GM19324 (cell line): ENCODE measurements at regions not wholly inside any gene's neighbourhood (a gene's known extent, or its start where the extent isn't known, plus 50 kb on each side); places are given as distances from the start of the nearest gene placed in this dataset.

Experiments used
- ATAC-seq: cut with Tn5 transposase; IDR thresholded peaks from one replicate; pipeline ENCODE4 v1.9.1; 2021; ENCODE audit warnings: mild to moderate bottlenecking, moderate library complexity; ENCODE audit not compliant: unreplicated experiment, low FRiP score

DNA sequence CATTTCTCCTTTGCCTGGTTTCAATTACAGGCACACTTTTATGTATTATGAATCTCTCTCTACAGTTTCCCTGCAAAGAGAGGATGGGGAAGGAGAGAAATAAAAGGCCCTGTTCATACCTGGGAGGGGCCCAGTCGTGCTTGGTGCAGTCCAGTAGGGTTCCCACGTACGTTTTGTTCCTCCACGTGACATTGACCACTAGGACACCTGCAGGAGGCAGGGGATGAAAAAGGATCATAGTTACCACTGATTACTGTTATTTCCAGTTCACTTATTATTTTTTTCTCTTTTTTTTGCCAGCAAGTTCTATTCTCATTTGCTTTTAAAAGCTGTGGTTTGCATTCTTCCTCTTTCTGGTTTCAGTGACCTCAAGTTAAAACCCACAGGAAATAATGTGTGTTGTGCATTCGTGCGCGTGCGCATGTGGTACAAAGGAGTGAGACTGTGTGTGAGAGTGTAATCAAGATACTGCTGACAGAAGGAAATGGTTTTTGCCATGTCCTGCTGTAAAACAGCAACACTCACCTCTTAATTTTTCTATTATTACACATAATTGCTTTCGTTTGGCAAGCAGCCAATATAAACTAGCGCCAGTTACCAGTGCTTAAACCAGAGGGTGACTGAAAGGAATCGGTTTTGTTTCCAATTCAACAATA lies 96.8 kb downstream of the ZNF608 start:
- ATAC-seq = peak; percentile 85

DNA sequence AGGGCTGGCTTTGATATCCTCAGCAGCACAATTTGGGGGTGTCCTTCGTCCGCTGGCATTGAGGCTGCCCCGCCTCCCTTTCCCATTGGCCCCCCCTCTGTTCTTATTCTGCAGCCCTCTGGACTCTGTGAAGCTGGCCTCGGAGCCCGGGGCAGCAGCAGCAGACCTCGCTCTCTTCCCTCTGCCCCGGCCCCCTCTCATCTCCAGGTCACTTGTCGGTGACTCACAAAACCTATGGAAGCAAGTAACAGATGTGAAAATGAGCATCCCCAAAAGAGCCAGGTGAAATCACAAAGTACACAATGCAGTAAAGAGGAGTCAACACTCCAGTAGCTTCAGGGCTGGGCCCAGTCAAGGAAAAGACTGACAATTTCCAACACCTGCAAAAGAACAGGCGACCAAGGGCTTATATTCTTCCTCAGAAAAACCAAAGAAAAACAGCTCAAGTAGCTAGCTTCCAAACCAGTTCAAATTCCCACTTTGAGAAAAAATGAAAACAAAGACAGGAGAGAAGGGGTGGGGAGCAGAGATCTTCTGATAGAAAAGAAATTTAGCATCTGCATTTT lies 97.5 kb downstream of the ZNF608 start:
- no peak for ATAC-seq

DNA sequence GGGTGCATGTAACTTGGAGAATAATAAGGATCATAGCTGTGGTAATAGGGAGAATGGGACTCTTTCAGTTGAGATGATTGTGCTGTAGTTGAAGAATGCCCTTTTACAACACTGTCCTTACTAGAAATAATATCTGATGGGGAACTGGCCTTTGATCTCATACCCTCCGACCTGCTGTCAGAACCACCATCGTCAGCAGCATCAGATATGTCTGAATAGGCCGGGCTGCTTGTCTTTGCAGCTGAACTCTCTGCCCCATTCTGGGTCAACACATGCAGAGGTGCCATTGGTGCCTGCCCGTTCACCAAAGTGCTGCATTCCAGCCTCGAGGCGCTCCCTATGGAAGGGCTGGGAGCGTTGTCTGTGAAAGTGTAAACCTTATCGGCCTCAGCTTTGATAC lies 99.1 kb downstream of the ZNF608 start:
- ATAC-seq = no peak

DNA sequence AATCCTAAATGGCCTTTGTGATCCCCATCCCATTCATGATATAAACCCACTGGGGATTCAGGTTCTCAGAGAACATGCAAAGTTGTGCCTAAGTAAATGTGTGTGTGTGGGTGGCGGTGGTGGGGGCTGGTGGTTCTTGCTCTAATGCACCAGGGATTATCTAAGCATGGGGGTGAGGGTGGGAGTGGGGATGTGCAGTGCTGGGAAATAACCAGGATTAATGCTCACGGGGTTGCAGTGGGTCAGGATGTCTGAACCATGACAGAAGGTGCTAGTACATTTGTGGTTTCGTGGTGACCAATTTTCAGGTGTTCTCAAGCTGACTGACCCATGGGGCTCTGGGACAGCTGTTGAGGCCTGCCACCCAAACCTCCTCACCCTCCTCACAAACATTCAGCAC lies 101.0 kb downstream of the ZNF608 start:
- ATAC-seq = no peak

DNA sequence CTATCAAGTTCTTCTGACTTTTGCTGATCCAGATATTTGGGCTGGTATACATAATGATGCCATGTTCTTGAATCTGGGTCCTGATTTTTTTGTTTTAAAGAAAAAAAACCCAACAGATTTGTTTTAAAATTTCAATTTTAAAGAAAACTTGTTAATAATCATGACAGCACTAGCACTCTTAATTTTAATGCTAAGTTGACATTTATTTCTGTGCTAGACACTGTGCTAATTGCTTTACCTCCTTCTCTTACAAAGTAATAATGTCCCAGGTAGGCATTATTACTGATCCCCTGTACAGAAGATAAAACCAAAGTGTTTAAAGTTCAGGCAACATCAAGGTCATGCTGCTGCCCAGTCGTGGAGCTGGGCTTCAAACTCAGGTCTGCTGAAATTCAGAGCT lies 101.9 kb downstream of the ZNF608 start:
- no peak for ATAC-seq

DNA sequence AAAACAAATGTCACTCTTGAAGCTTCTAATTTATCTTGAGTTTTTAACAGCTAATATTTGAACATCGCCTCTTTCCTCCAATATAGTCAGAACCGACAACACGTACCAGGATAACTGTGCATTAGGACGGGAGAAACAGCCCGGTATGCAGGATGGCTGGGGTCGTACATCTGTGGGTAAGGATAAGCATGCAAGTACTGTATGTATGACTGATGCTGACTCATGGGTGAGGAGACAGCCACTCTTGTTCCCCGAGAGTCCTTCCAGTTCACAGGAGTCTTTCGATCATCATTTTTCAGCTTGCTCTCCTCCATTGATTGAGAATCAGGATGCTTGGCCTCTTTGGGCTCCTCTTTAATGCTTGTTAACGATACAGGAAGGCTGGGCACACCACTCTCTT lies 102.3 kb downstream of the ZNF608 start:
- ATAC-seq = no peak

DNA sequence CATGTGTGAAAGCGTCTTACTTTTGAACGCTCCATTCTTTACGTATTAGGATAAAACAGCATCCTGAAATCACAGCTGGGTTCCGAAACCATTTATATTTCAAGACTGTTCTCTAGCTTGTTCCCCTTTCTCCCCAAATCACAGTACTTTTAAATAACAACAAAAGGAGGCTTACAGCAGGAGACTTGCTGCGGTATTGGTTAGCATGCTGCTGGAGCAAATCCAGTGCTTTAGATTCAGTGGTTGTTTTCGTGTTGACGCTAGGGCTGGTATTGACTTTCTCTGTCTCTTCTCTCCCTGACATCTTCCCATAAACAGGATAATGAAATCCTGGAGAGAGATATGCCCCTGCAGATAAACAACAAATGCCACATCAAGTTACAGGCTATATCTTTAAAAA lies 103.1 kb downstream of the ZNF608 start:
- ATAC-seq = no peak

DNA sequence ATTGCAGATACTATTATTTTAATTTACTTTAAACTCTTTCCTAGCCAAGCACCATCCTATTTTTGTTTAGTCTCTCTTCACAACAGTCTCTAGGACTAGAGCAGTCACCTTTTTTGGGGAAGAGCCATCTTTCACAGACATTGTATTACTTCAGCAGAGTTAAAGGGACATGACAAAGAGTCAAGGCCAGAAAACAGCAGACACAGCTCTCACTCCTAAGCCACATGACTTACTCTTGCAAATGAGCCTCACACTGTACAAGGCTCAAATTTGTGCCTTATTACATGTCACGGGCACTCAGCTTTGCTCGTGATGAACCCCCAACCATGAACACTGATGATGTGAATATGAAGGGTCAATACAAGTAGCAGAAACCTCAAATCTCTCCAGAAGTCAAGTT lies 104.3 kb downstream of the ZNF608 start:
- ATAC-seq = no peak

DNA sequence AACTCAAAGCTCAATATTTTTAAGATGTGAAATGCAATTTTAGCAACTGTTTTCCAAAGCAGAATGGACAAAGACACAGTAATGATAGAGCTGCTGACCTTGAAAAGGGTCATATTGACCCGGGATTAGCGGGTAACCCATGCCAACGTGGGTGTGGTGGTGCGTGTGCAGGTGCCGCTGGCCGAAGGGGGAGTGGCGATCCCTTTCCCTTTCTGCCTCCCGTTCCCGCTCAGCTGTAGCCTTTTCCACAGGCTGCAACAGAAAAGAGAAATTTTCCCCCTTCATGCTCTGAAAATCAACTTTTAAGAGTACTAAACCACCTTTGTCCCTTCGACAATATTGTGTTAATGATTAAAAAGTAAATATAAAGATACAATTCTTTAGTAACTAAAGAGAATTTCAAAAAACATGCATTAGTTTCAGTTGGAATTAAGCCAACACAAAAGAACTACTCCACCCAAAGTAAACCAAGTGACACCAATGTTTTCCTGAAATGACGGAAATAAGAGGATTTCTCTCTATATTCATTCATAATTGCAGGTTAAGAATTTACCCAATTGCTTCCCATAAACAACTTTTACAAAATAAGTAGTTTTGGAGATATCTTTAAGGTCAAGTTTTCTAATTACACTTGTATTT lies 105.2 kb downstream of the ZNF608 start:
- ATAC-seq = no peak

DNA sequence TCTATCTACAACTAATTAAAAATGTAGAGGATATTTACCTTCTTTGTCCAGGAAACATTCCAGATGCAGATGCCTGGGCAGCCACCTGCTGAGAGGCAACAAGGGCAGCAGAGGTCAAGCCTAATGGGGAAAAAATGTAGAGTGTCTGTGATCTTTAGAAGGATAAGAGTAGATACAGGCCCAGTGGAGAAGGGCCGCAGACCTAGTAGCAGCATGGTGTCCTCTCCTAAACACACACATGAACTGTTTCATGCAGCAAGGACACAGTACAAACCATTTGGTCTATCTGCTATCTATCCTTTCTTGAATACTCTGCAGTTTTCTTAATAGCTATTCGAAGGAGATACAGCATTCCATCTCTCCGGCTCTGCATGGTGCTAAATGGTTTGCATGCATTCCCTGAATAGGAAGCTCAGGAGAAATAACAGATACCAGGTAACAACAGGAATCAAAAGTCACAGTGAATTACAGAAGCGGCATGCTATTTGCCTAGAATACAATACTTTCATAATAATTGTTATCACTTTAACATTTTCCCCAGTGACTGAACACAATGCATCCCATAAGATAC lies 107.3 kb downstream of the ZNF608 start:
- no peak for ATAC-seq

DNA sequence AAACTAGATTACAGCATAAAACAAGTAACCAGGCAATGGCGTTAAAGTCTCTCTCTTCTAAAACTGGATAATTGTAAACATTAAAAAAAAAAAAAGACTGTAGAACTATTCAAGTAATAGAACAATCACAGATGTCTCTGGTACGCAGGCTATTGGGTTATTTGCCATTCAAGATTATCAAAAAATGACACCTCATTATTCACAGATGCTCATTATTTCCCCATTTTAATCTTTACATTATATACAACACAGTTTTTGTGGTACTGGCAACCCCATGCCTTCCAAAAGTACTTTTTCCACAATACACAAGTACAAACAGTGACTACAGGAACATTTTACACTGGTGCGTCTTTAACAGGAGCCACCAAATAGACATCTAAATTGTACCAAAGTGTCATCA lies 109.4 kb downstream of the ZNF608 start:
- no peak for ATAC-seq

DNA sequence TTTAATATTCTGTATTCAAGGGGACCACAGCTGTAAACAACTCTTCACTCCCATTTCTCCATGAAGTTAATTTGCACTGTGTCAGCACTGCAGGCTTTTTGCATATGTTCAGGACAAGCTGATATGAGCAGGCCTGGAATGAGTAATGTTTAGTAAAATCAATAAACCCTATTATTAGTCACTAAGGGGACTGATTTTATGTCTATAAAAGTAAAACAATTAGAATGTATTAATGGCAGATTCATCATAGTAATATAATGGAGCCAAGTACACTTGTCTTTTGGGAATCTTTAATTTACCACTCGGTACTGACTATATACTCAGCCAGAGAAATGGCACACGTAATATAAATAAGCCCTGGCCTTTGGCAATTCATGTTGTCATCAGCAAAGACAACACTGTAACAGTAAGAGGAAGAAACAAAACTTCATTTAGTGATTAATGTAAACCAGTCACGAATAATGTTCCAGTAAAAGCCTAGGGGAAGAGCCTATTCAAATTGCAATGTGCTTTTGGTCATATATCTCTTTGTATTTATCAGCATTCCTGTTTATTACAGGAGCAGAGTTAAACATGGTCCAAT lies 111.6 kb downstream of the ZNF608 start:
- no peak for ATAC-seq

DNA sequence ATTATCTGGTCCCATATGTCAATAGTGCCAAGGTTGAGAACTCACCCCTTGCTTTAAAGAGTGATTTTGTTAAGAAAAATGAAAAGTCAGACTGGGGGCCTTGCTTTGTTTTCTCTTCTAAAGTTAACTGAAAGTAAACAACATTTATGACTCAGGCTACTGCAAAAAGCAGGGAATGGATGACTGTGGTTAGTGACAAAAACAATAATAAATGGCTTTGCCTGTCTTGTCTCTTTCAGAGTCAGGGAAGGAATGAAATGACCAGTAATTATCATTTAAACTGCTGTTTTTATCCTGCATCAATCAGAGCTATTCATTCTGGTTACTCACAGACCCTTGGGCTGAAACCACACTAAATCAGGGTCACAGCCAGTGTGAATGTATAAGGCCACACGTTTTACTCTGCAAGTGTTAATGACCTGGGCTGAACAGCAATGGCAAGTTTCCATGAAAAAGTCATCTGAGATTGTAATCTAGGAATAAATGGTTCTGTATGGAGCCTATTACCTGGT lies 112.2 kb downstream of the ZNF608 start:
- no peak for ATAC-seq

DNA sequence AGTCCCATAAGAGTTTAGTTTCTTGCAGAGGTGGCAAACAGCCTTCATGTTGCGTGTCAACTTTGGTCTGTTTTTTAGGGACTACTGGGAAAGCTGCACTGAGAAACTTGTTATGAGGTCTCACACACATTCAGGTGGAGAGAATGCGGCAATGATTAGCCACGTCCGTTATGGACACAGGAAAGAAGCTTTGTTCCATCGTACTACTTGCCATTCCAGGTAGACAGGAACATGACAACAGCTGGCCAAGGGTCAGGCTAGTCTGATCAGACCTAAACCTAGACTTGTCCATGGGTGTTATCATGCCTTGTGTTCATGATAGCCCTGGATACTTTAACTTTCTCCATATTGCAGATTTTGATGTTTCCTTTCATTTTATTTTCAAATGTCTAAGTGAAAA lies 113.2 kb downstream of the ZNF608 start:
- no peak for ATAC-seq

DNA sequence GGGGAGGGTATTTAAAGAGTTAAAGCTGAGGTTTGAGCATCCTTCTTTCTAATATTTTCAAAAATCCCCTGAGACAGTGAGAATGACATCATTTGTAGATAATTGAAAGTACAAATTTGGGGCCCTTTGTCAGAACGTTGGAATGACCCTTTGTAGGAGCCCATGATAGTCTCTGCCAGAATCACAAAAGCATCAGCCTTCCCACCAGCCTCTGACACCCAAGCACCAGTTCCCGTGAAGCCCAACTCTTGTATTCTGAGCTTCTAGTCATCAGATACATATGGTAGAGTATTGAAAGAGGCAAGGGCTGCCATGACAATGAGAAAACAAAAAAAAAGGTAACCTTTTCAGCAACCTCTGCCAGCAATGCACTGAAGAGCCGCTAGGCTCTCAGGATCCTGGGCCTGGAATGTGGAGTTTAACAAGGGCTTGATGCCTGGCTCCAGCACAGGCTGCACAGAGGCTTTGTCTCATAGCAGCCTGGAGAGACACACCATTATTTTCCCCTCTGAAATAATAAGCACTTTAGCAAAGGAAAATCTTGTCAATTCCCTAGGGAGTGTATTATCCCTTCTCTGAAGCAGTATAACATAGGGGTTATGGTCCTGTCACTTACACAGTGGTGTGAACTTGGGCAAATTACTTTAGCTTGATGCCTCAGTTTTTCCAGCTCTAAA lies 114.4 kb downstream of the ZNF608 start:
- no peak for ATAC-seq

DNA sequence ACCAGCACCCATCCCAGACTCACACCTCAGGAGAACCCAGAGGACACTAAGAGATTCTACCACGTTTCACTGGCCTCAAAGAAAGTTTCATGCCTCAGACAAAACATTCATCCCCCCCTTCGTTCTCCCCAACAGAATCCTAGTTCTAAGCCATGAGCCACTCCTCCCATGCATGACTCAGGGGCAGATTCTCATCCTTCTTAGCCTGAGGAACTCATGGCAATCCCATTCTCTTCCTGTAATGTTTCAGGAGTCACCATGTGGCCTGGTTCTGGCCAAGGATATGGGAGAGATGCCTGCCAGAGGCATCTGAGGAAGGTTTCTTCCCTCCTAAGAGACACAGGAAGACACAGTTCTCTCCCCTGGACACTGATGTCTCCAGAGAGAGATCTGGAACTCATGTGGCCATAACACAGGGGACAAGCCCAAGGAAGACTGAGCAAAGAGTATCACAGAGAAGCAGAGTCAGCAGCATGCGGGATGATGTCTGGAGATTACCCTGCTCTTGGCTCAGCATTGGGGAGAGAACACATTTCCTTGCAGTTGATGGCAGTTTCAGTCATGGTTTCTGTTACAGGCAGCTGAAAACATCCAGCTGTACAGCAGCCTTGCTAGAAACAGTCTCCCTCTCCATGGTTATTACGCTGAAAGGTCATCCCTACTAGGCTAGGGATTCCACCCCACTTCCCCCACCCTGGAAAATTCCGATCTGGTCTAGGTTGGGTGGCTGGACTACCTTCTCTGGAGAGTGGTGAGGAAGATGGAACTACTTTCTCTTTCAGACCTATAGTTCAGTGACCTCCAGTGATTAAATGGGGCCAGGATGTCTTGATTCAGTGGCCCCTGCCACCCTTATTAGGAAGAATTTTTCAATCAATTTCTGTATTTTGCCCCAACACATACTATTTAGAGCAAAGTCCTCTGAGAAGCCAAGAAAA lies 115.4 kb downstream of the ZNF608 start:
- peak; percentile 76 for ATAC-seq

DNA sequence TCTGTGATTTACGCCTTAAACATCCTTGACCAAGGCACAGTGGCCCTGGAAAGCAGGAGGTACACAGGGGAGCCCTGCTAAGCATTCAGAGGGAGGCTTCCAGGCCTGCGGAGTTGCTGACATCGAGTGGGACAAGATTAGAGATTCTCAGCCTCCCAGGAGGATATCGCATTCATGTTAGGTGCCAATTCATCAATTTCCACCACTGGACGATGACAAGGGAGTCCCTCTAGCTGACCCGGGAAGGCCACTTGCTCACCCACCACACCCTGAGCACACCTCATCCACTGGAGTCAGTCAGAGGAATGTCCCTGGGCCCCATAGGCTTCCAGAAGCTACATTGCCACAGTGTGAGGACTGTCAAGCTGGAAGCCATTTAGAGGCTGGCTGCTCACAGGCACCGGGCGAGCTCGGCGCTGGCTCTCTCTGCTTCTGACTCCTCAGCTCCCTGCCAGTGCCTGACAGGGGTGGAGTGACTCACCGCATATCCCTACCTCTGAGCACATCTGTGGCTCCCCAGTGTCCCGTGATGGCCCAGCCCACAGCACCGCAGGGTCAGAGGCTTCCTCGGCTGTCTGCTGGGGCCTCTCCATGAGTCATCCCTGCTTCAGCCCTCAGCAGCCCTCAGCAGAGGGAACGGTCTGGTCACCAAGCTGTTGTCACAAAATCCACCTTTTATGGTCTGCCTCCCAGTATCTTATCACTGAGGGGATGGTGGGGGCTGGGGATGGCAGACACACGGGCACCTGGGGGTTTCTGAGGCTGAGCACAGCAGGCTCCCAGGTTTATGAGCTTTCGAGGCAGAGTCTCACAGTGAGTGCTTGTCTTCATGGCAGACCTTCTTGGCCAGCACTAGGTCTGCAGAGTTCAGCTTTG lies 117.5 kb downstream of the ZNF608 start:
- no peak for ATAC-seq

DNA sequence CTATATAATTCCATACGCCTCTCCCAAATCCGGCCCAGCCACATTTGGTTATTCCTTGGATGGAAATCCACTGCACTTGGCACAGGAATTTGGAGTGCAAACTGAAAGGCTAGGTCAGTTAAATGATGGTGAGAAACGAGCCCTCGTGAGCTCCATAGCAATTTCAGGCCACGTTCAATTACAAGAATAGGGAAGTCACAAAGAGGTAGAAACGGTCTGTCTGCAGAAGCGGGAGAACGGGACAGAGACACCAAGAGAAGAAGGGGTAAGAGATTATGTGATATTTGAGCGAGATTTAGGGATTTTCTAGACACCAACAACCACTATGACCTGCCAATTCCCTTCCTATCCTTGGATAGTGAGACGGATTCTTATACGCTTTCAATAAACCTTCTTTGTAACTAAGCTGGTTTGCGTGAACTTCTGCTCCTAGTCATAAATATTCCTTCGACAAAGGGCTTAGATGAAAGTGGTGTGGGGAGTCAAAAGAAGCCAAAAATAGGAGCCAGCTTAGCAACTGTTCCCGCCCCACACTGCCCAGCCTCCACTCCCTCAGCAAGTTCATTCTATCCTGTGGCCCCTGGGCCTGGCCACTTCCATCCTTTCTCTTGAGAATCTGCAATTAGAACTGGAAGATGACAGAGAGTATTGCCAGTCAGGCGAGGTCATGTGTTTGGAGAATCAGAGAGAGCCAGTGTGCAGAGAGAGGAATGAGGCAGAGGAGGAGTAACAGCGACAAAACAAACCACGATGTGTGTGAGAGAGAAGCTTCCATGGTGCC lies 118.4 kb downstream of the ZNF608 start:
- no peak for ATAC-seq
